Endodermal cell (in vitro differentiated cells): ENCODE measurements at regions not wholly inside any gene's neighbourhood (a gene's known extent, or its start where the extent isn't known, plus 50 kb on each side); places are given as distances from the start of the nearest gene placed in this dataset.

Experiments
- DNase-seq: peaks from one replicate; pipeline ENCODE4 v3.0.0-alpha.2; 2017
- H3K27ac ChIP-seq: 2 replicates; pipeline ENCODE4 v1.5.1; 2013; ENCODE audit warnings: mild to moderate bottlenecking, low read depth, low read length, moderate library complexity
- H3K27me3 ChIP-seq: 2 replicates; pipeline ENCODE4 v1.6.1; 2013; ENCODE audit warnings: mild to moderate bottlenecking, low read length, moderate library complexity; ENCODE audit not compliant: insufficient read depth, control insufficient read depth, poor library complexity, severe bottlenecking
- H3K36me3 ChIP-seq: 2 replicates; pipeline ENCODE4 v1.7.0; 2013; ENCODE audit warnings: mild to moderate bottlenecking, low read length, moderate library complexity; ENCODE audit not compliant: control insufficient read depth, insufficient read depth
- H3K4me1 ChIP-seq: one replicate; pipeline ENCODE4 v1.7.0; 2013; ENCODE audit warnings: low read length; ENCODE audit not compliant: control insufficient read depth, insufficient read depth
- H3K4me3 ChIP-seq: 2 replicates; pipeline ENCODE4 v1.5.1; 2013; ENCODE audit warnings: mild to moderate bottlenecking, low read length, moderate library complexity
- H3K9ac ChIP-seq: 2 replicates; pipeline ENCODE4 v1.6.1; 2013; ENCODE audit warnings: mild to moderate bottlenecking, low read length, moderate library complexity; ENCODE audit not compliant: poor library complexity, severe bottlenecking; ENCODE audit errors: extremely low read depth
- H3K9me3 ChIP-seq: 2 replicates; pipeline ENCODE4 v1.6.1; 2013; ENCODE audit warnings: mild to moderate bottlenecking, low read length, moderate library complexity; ENCODE audit not compliant: control insufficient read depth
- H3K27ac Mint-ChIP-seq: 2 replicates; pipeline ENCODE4 v1.8.0; 2020; ENCODE audit warnings: mixed read lengths
- H3K27me3 Mint-ChIP-seq: 2 replicates; pipeline ENCODE4 v1.8.0; 2021; ENCODE audit warnings: mild to moderate bottlenecking, mixed read lengths; ENCODE audit not compliant: insufficient read depth
- H3K36me3 Mint-ChIP-seq: 2 replicates; pipeline ENCODE4 v1.8.0; 2020; ENCODE audit warnings: low read depth, mixed read lengths
- H3K4me1 Mint-ChIP-seq: 2 replicates; pipeline ENCODE4 v1.8.0; 2020; ENCODE audit warnings: mixed read lengths
- H3K4me3 Mint-ChIP-seq: 2 replicates; pipeline ENCODE4 v1.8.0; 2020; ENCODE audit warnings: mild to moderate bottlenecking, moderate library complexity, mixed read lengths
- H3K9me3 Mint-ChIP-seq: 2 replicates; pipeline ENCODE4 v1.8.0; 2020; ENCODE audit warnings: mild to moderate bottlenecking, mixed read lengths
- CTCF ChIP-seq: fragments of 200-600 bp; sonication (generic); conservative IDR thresholded peaks from 2 replicates; pipeline ENCODE4 v1.5.0; 2021; ENCODE audit warnings: antibody characterized with exemption, mild to moderate bottlenecking
- WGBS, 2 experiments: methylation state at CpG; one replicate each; pipeline versions ENCODE4 v1.1.5 to v1.1.7; 2013; ENCODE audit warnings: missing lambda C conversion rate in 2 of 2, mixed read lengths in 1 of 2; ENCODE audit not compliant: insufficient coverage in 1 of 2, insufficient read length in 1 of 2; 5-methylcytosine and 5-hydroxymethylcytosine counted together

- no peak overlapping the region for H3K4me3 ChIP-seq
- H3K27me3 ChIP-seq = no peaks in the 10 kb centered on the region
- H3K9me3 ChIP-seq = no peaks in the 10 kb centered on the region
- H3K27ac ChIP-seq = peak overlapping the region; percentile 29
- H3K27me3 Mint-ChIP-seq = no peaks in the 10 kb centered on the region
- H3K36me3 ChIP-seq = no peaks in the 10 kb centered on the region
- H3K4me1 ChIP-seq = no peaks in the 10 kb centered on the region
- no peak overlapping the region for H3K27ac Mint-ChIP-seq
- WGBS, 2 experiments = 73% methylated on average over 2 of the region's 2 CpGs; no CpG with 5 or more reads in 1 of the 2 experiments
- DNase-seq = no peak
- no peak overlapping the region for H3K9ac ChIP-seq
- no peaks in the 10 kb centered on the region for H3K36me3 Mint-ChIP-seq
- no peaks in the 10 kb centered on the region for H3K4me1 Mint-ChIP-seq
- no peak for TF ChIP-seq CTCF
- no peak overlapping the region for H3K4me3 Mint-ChIP-seq
- H3K9me3 Mint-ChIP-seq = no peaks in the 10 kb centered on the region
Measured at GRCh38 chrX:110962451-110962850, 133.5 kb upstream of the PAK3 start.

- Histone ChIP-seq H3K9ac (no peak overlapping the region), H3K4me3 (no peak overlapping the region), H3K27me3 (no peaks in the 10 kb centered on the region), H3K27ac (no peak overlapping the region), H3K9me3 (no peaks in the 10 kb centered on the region), H3K4me1 (no peaks in the 10 kb centered on the region), H3K36me3 (no peaks in the 10 kb centered on the region)
- TF ChIP-seq CTCF = no peak
- no peak overlapping the region for H3K27ac Mint-ChIP-seq
- no peaks in the 10 kb centered on the region for H3K4me1 Mint-ChIP-seq
- no peak overlapping the region for H3K4me3 Mint-ChIP-seq
- H3K27me3 Mint-ChIP-seq = peaks cover 6% of the 10 kb centered on the region
- no peak for DNase-seq
- H3K9me3 Mint-ChIP-seq = no peaks in the 10 kb centered on the region
- H3K36me3 Mint-ChIP-seq = no peaks in the 10 kb centered on the region
Measured at GRCh38 chrX:110955706-110956105, 140.3 kb upstream of the PAK3 start.

- Mint-ChIP-seq H3K27ac (no peak overlapping the region), H3K4me1 (no peaks in the 10 kb centered on the region), H3K9me3 (no peaks in the 10 kb centered on the region), H3K36me3 (no peaks in the 10 kb centered on the region), H3K27me3 (peaks cover 6% of the 10 kb centered on the region), H3K4me3 (no peak overlapping the region)
- Histone ChIP-seq H3K27me3 (no peaks in the 10 kb centered on the region), H3K27ac (no peak overlapping the region), H3K4me3 (no peak overlapping the region), H3K36me3 (no peaks in the 10 kb centered on the region), H3K9ac (no peak overlapping the region), H3K4me1 (no peaks in the 10 kb centered on the region), H3K9me3 (no peaks in the 10 kb centered on the region)
- no peak for TF ChIP-seq CTCF
- no peak for DNase-seq
Measured at GRCh38 chrX:110954428-110955100, 141.4 kb upstream of the PAK3 start.
